Embryonic facial prominence (tissue), 1 donor: ENCODE measurements at regions not wholly inside any gene's neighbourhood (a gene's known extent, or its start where the extent isn't known, plus 50 kb on each side); places are given as distances from the start of the nearest gene placed in this dataset.

ENCODE experiments used
- DNase-seq: peaks from one replicate; pipeline ENCODE4 v3.0.0-alpha.2; 2016; ENCODE audit errors: extremely low spot score

GRCh38 chr10:52897162-52897561 is 124.6 kb upstream of the MBL2 start:
- no peak for DNase-seq

- DNase-seq = no peak
These were observed 122.5 kb upstream of the MBL2 start for GRCh38 chr10:52895059-52895458.

GRCh38 chr10:52890281-52890680 is 117.7 kb upstream of the MBL2 start:
- DNase-seq = no peak

GRCh38 chr10:52889611-52890010 is 117.0 kb upstream of the MBL2 start:
- DNase-seq = no peak

GRCh38 chr10:52883996-52884871 is 111.7 kb upstream of the MBL2 start:
- DNase-seq = peak; percentile 29

GRCh38 chr10:52879091-52879807 is 106.7 kb upstream of the MBL2 start:
- DNase-seq = no peak

- no peak for DNase-seq
These were observed 104.9 kb upstream of the MBL2 start for GRCh38 chr10:52877451-52877850.

GRCh38 chr10:52875336-52875735 is 102.8 kb upstream of the MBL2 start:
- no peak for DNase-seq

GRCh38 chr10:52874581-52874980 is 102.0 kb upstream of the MBL2 start:
- no peak for DNase-seq

- DNase-seq = no peak
These were observed 98.7 kb upstream of the MBL2 start for GRCh38 chr10:52871191-52871843.

- no peak for DNase-seq
These were observed 98.0 kb upstream of the MBL2 start for GRCh38 chr10:52870562-52870961.

- no peak for DNase-seq
These were observed 97.3 kb upstream of the MBL2 start for GRCh38 chr10:52869864-52870263.

- DNase-seq = no peak
These were observed 92.6 kb upstream of the MBL2 start for GRCh38 chr10:52865213-52865612.

GRCh38 chr10:52864201-52865106 is 91.9 kb upstream of the MBL2 start:
- DNase-seq = no peak

- DNase-seq = no peak
These were observed 86.1 kb upstream of the MBL2 start for GRCh38 chr10:52858722-52859121.

- no peak for DNase-seq
These were observed 83.2 kb upstream of the MBL2 start for GRCh38 chr10:52855546-52856325.

- DNase-seq = no peak
These were observed 81.1 kb upstream of the MBL2 start for GRCh38 chr10:52853704-52854103.

- DNase-seq = no peak
These were observed 64.2 kb upstream of the MBL2 start for GRCh38 chr10:52836816-52837215.
